Activated CD4-positive, alpha-beta memory T cell treated with anti-CD3 and anti-CD28 coated beads, Interleukin-2, amount 10 ng/mL, durations not matched to agents 7 days and 5 days (primary cell): ENCODE measurements at regions not wholly inside any gene's neighbourhood (a gene's known extent, or its start where the extent isn't known, plus 50 kb on each side); places are given as distances from the start of the nearest gene placed in this dataset.
"Not testable (repeated sequence)": the region's sequence is repeated elsewhere in the genome, so short reads cannot be mapped to it uniquely, and the experiment has no call there.

Experiments
- CTCF ChIA-PET: fragments of 350-600 bp; sonication (Branson Sonifier 250); formaldehyde crosslinking; loops from one replicate; lab custom pipeline; 2021; ENCODE audit warnings: antibody characterized with exemption, inconsistent platforms; lab: Charles Lee
- POLR2A ChIA-PET: fragments of 350-600 bp; sonication (Branson Sonifier 250); formaldehyde crosslinking; loops from one replicate; lab custom pipeline; 2021; ENCODE audit warnings: antibody characterized with exemption; lab: Charles Lee
- DNase-seq: peaks from one replicate; pipeline ENCODE4 v3.0.0-alpha.2; 2020
- H3K27ac Mint-ChIP-seq: one replicate; pipeline ENCODE4 v1.8.0; 2021; ENCODE audit warnings: mild to moderate bottlenecking, mixed read lengths
- H3K27me3 Mint-ChIP-seq: one replicate; pipeline ENCODE4 v1.8.0; 2021; ENCODE audit warnings: mixed read lengths
- H3K36me3 Mint-ChIP-seq: one replicate; pipeline ENCODE4 v1.8.0; 2021; ENCODE audit warnings: low read depth, mixed read lengths
- H3K4me1 Mint-ChIP-seq: one replicate; pipeline ENCODE4 v1.8.0; 2021; ENCODE audit warnings: mixed read lengths
- H3K4me3 Mint-ChIP-seq: one replicate; pipeline ENCODE4 v1.8.0; 2021; ENCODE audit warnings: mild to moderate bottlenecking, mixed read lengths
- H3K9me3 Mint-ChIP-seq: one replicate; pipeline ENCODE4 v1.8.0; 2021; ENCODE audit warnings: mixed read lengths

DNA sequence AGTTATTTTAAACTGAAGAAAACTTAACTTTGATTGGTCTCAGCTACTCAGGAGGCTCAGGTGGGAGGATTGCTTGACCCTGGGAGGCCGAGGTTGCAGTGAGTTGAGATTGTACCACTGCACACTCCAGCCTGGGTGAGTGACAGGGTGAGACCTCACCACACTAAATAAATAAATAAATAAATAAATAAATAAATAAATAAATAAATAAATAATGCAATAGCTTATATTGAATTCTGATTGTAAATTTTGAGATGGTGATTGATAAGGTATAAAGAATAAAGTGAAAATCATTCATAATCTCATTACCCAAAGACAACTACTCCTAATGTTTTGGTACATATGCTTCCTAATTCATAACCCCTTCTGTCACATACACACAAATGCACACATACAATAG lies 58.1 kb downstream of the TUBA3C start:
- no peak overlapping the region for H3K27ac Mint-ChIP-seq
- no peak for DNase-seq
- ChIA-PET POLR2A (no interaction called here), CTCF (no interaction called here)
- H3K4me3 Mint-ChIP-seq: no peak overlapping the region
- H3K4me1 Mint-ChIP-seq: no peaks in the 10 kb centered on the region
- H3K36me3 Mint-ChIP-seq: no peaks in the 10 kb centered on the region
- H3K27me3 Mint-ChIP-seq: no peaks in the 10 kb centered on the region
- peaks cover 1% of the 10 kb centered on the region for H3K9me3 Mint-ChIP-seq

DNA sequence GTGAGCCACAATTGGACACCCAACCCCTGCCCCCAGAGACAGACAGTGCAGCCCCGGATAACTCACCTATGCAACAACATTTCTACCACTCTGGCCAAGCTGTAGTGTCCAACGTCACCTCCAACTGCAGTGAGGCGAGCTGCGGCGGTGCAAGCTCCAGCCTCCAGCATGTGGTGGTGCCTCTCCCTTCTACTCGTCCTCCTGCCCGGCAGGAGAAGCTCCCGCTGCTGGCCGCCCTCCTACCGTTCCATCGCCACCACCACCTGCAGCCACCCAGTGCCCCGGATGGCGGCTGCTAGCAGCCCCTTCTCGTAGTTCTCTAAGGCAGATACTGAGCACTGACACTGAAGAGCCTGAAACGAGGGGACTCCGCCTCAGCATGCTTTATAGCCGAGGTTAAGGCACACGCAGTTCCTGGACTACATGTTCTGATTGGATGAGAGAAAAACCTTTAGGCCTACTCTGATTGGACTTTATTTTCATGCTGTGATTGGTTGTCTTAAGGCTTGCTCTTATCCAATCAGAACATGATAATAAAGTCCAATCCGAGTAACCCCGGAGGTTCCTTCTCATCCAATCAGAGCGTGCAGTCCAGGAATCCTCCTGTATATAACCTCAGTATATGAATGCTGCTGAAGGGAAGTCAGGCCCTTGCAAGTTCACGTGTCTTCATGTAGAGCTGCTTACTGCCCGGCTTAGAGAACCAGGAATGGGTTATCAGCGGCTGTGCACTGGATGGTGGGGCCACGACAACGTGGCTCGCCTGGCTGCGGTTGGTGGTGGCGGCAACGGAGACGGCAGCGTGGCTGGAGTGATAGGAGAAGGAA lies 63.5 kb downstream of the TUBA3C start:
- Mint-ChIP-seq H3K36me3 (no peaks in the 10 kb centered on the region), H3K27ac (no peak overlapping the region), H3K27me3 (no peaks in the 10 kb centered on the region), H3K4me3 (no peak overlapping the region), H3K9me3 (peaks cover 5% of the 10 kb centered on the region), H3K4me1 (no peaks in the 10 kb centered on the region)
- CTCF ChIA-PET: no interaction called here
- no peak for DNase-seq
- POLR2A ChIA-PET: no interaction called here

DNA sequence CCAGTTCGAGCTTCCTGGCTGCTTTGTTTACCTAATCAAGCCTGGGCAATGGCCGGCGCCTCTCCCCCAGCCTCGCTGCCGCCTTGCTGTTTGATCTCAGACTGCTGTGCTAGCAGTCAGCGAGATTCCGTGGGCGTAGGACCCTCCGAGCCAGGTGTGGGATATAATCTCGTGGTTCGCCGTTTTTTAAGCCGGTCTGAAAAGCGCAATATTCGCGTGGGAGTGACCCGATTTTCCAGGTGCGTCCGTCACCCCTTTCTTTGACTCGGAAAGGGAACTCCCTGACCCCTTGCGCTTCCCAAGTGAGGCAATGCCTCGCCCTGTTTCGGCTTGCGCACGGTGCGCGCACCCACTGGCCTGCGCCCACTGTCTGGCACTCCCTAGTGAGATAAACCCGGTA lies 72.4 kb downstream of the TUBA3C start:
- H3K27ac Mint-ChIP-seq, H3K4me1 Mint-ChIP-seq, H3K9me3 Mint-ChIP-seq, CTCF ChIA-PET, H3K27me3 Mint-ChIP-seq, H3K36me3 Mint-ChIP-seq, DNase-seq, POLR2A ChIA-PET, H3K4me3 Mint-ChIP-seq: not testable (repeated sequence)

DNA sequence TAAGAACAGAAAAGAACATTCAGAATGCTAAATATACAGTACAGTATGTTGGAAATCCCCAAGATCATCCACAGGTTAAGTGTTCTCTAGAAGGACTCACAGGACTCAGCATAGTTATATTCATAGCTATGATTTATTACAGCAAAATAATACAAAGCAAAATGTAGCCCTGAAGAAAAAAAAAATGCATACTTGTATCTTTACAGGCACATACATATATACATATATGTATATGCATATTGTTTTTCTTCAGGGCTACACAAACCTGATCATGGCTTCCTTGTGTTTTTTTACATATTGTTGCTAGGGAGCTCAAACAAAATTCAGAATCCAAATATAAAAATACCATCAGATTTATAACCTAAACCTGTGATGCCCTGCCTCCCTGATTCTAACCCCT lies 78.5 kb downstream of the TUBA3C start:
- peaks cover 2% of the 10 kb centered on the region for H3K9me3 Mint-ChIP-seq
- H3K4me1 Mint-ChIP-seq: no peaks in the 10 kb centered on the region
- no peak for DNase-seq
- H3K27ac Mint-ChIP-seq: no peak overlapping the region
- ChIA-PET CTCF (no interaction called here), POLR2A (no interaction called here)
- H3K4me3 Mint-ChIP-seq: no peak overlapping the region
- no peaks in the 10 kb centered on the region for H3K27me3 Mint-ChIP-seq
- H3K36me3 Mint-ChIP-seq: no peaks in the 10 kb centered on the region

DNA sequence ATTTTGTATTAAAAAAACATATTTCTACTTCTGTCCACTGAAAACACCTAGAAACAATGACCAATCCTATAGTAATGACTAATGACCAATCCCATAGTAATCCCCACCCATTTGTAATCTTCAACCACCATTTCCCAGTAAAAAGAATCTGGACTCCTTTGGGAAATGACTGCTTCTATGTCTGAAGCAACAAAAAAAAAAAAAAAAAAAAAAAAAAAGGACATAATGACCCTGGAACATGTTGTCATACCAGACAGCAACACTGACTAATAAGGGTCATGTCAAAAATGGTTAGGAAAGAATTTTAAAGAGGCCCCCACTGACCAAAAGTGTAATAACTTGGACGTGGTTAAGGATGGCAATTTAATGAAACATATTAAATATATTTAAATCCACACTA lies 88.3 kb downstream of the TUBA3C start:
- H3K36me3 Mint-ChIP-seq: no peaks in the 10 kb centered on the region
- POLR2A ChIA-PET: no interaction called here

DNA sequence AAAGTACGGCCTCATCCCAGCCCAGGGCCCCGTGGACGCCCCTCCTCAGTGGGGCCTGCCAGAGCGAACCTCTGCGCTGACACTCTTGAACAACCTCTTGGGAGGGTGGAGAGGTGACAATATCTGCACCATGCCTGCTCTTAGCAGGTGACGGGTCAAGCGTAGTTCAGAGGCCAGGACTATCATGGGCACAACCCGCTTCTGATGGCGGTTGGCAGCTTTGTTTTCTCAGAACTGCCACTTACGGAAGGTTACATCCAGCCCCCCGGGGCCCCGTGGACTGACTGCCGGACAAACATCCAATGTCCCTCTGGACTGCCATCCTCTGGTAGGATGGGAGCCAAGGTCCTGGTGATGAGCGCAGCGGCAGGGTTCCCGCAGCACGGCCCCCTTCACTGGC lies 91.1 kb downstream of the TUBA3C start:
- no peak overlapping the region for H3K27ac Mint-ChIP-seq
- H3K9me3 Mint-ChIP-seq: peaks cover 2% of the 10 kb centered on the region
- H3K27me3 Mint-ChIP-seq: no peaks in the 10 kb centered on the region
- ChIA-PET CTCF (no interaction called here), POLR2A (no interaction called here)
- no peak overlapping the region for H3K4me3 Mint-ChIP-seq
- no peaks in the 10 kb centered on the region for H3K4me1 Mint-ChIP-seq
- no peaks in the 10 kb centered on the region for H3K36me3 Mint-ChIP-seq
- DNase-seq: no peak

More for the DNA sequence above, 88.3 kb downstream of the TUBA3C start:
- no peak overlapping the region for H3K27ac Mint-ChIP-seq
- H3K4me1 Mint-ChIP-seq: no peaks in the 10 kb centered on the region
- no peaks in the 10 kb centered on the region for H3K9me3 Mint-ChIP-seq
- no peak overlapping the region for H3K4me3 Mint-ChIP-seq
- no peaks in the 10 kb centered on the region for H3K27me3 Mint-ChIP-seq
- no peak for DNase-seq
- CTCF ChIA-PET: no interaction called here

DNA sequence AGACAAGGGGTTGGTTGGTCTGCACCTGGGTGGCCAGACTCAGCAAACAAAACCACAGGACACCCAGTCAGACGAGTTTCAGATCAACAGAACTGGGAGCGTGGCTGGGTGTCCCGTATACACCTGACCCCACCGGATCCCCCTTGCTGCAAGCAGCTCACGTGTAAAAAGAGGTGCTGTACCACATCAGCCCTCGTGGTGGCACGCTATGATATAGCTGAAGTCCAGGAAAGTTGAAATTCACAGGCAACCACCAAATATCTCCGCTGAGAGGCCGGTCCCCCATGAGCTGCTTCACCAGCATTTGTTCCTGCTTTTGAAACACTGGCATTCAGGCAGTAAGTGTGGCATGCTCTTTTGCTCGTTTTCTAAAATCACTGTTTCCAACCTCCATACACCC lies 92.3 kb downstream of the TUBA3C start:
- Mint-ChIP-seq H3K4me3 (no peak overlapping the region), H3K27me3 (no peaks in the 10 kb centered on the region), H3K4me1 (no peaks in the 10 kb centered on the region), H3K36me3 (no peaks in the 10 kb centered on the region), H3K9me3 (peaks cover 2% of the 10 kb centered on the region), H3K27ac (no peak overlapping the region)
- no peak for DNase-seq
- ChIA-PET POLR2A (no interaction called here), CTCF (no interaction called here)

DNA sequence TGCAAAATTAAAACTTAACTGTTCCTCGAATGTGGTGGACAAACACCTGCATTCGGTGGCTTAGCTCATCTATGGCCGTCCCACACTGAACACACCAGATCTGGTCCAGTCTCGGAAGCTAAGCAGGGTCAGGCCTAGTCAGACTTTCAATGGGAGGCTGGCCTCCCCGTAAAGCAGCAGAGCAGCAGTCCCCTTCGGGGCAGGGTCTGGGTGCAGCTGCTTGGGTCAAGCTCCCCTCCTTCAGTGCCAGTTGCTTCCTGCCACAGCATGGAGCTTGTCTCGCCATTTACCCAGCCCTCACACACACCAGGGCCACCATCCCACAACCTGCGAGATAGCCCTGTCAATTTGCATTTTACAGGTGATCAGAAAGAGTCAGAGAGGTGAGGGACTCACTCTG lies 93.2 kb downstream of the TUBA3C start:
- CTCF ChIA-PET: no interaction called here
- Mint-ChIP-seq H3K27ac (no peak overlapping the region), H3K27me3 (no peaks in the 10 kb centered on the region), H3K36me3 (no peaks in the 10 kb centered on the region), H3K4me1 (no peaks in the 10 kb centered on the region), H3K9me3 (peaks cover 2% of the 10 kb centered on the region), H3K4me3 (no peak overlapping the region)
- DNase-seq: no peak
- POLR2A ChIA-PET: no interaction called here

DNA sequence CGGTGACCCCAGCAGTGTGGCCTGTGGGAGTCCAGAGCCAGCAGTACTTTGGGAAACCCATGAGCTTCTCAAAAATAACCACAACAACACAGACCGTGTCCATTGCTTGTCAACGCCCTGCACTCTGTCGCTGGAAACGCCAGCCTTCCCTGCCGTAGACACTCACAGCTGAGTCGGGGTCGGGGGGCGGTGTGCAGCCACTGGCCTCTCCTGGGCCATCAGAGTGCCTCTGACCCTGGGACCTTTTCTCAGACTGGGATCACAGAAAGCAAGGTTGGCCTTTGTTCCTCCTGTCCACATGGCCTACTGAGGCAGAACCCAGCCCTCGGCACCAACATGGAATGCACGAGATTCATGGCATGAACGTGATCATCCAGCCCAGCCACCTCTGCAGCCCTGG lies 95.7 kb downstream of the TUBA3C start:
- Mint-ChIP-seq H3K27me3 (no peaks in the 10 kb centered on the region), H3K9me3 (peaks cover 2% of the 10 kb centered on the region), H3K27ac (no peak overlapping the region), H3K36me3 (no peaks in the 10 kb centered on the region), H3K4me1 (no peaks in the 10 kb centered on the region), H3K4me3 (no peak overlapping the region)
- CTCF ChIA-PET: no interaction called here
- DNase-seq: no peak
- POLR2A ChIA-PET: no interaction called here

DNA sequence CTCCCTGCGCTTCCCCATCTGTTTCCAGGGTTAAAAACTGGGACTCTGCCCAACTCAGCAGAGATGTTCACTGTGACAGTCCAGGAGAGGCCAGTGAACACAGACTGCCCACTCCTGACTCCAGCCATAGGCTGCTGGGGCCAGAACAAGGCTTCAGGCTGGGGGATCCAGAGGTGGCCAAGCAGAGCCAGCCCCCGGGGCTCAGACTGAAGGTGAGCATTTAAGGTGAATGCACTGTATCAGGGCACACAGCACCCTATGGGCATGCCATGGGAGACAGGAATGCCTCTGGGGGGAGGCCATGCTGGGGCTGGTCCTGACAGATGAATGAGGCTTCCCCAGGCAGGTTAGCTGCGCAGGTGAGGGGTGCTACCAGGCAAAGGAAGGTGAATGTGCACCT lies 96.4 kb downstream of the TUBA3C start:
- DNase-seq: no peak
- CTCF ChIA-PET: no interaction called here
- Mint-ChIP-seq H3K27me3 (no peaks in the 10 kb centered on the region), H3K36me3 (no peaks in the 10 kb centered on the region), H3K4me1 (no peaks in the 10 kb centered on the region), H3K4me3 (no peak overlapping the region), H3K27ac (no peak overlapping the region), H3K9me3 (peaks cover 2% of the 10 kb centered on the region)
- POLR2A ChIA-PET: no interaction called here

DNA sequence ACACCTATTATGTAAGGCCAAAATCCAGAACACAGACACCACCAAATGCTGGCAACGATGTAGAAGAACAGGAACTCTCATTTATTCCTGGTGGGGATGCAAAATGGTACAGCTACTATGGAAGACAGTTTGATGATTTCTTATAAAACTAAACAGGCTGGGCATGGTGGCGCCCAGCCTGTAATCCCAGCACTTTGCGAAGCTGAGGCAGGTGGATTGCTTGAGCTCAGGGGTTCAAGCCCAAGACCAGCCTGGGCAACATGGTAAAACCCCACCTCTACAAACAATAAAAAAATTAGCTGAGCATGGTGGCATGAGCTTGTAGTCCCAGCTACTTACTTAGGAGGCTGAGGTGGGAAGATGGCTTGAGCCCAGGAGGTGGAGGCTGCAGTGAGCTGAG lies 98.3 kb downstream of the TUBA3C start:
- H3K27me3 Mint-ChIP-seq: no peaks in the 10 kb centered on the region
- ChIA-PET CTCF (no interaction called here), POLR2A (no interaction called here)
- no peak overlapping the region for H3K4me3 Mint-ChIP-seq
- no peaks in the 10 kb centered on the region for H3K36me3 Mint-ChIP-seq
- no peak overlapping the region for H3K27ac Mint-ChIP-seq
- no peaks in the 10 kb centered on the region for H3K4me1 Mint-ChIP-seq
- H3K9me3 Mint-ChIP-seq: peaks cover 2% of the 10 kb centered on the region
- DNase-seq: no peak

DNA sequence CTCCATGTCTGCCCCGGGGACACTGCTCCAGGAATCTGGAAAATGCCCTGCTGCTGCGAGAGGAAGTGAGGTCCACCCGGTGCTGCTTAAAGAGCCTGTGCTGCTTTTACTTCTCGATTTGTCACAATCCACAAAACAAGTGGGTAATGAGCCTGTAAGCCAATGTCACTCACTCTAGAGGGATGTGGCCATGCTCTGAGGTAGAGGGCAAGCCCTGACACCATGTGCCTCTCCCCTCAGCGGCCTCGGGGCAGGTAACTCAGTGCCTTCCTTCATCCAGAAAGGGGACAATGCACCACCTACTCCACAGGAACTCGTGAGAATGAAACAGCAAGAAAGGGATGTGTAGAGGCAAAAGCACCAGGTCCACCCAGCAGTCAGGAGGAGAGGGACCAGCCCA lies 106.2 kb downstream of the TUBA3C start:
- Mint-ChIP-seq H3K4me1 (no peaks in the 10 kb centered on the region), H3K27ac (no peak overlapping the region), H3K4me3 (no peak overlapping the region), H3K9me3 (peaks cover 5% of the 10 kb centered on the region), H3K36me3 (no peaks in the 10 kb centered on the region), H3K27me3 (no peaks in the 10 kb centered on the region)
- no peak for DNase-seq
- POLR2A ChIA-PET: no interaction called here
- CTCF ChIA-PET: no interaction called here

DNA sequence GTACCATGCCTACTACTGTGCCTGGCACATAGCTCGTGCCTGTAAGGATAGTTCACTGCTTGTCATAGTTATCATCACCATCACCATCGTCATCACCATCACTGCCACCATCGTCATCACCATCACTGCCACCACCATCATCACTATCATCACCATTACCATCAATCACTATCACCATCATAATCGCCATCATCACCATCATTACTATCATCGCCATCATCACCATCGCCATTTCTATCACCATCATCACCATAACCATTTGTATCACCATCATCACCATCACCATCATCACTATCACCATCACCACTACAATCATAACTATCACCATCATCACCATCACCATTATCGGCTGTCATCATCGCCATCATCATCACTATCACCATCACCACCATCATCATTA lies 107.1 kb downstream of the TUBA3C start:
- POLR2A ChIA-PET: no interaction called here
- H3K27me3 Mint-ChIP-seq: no peaks in the 10 kb centered on the region
- CTCF ChIA-PET: no interaction called here
- no peak for DNase-seq
- H3K36me3 Mint-ChIP-seq: no peaks in the 10 kb centered on the region
- no peak overlapping the region for H3K4me3 Mint-ChIP-seq
- peaks cover 10% of the 10 kb centered on the region for H3K9me3 Mint-ChIP-seq
- no peaks in the 10 kb centered on the region for H3K4me1 Mint-ChIP-seq
- H3K27ac Mint-ChIP-seq: no peak overlapping the region

DNA sequence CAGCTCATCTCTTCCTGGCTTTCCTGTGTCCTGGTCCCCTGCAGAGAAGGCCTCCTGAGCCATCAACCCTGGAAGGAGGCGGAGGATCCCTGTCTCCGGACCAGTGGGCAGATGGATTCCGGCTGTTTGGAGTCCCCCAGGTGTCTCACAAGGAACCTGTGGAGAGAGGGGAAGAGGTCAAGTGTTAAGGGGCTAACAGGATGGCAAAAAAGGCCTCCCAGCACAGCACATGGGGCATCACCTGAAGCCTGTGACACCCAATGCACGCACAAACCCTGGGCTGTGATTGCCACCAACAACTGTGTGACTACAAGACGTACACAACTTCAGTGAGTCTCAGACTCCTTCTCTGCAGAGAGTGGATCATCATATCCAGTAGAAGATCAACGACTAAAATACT lies 107.5 kb downstream of the TUBA3C start:
- H3K4me1 Mint-ChIP-seq, POLR2A ChIA-PET, H3K36me3 Mint-ChIP-seq, H3K4me3 Mint-ChIP-seq, CTCF ChIA-PET, H3K27ac Mint-ChIP-seq, H3K9me3 Mint-ChIP-seq, H3K27me3 Mint-ChIP-seq, DNase-seq: not testable (repeated sequence)
